Fibroblast of lung (primary cell): ENCODE measurements at regions not wholly inside any gene's neighbourhood (a gene's known extent, or its start where the extent isn't known, plus 50 kb on each side); places are given as distances from the start of the nearest gene placed in this dataset.

Source experiments
- EZH2 ChIP-seq: IDR thresholded peaks from 2 replicates; pipeline ENCODE4 v1.5.1; 2012; ENCODE audit warnings: low read length, control low read depth, mild to moderate bottlenecking; ENCODE audit errors: missing control alignments
- TF ChIP-seq, protein P1 (sequence below), 2 donors: IDR thresholded peaks in 1 of 2; conservative IDR thresholded peaks in 1 of 2; 1 replicate in 1 of 2; 2 replicates in 1 of 2; pipeline ENCODE4 v1.5.1; 2011 to 2012; ENCODE audit warnings: low read length in 2 of 2, control low read depth in 1 of 2, inconsistent platforms in 1 of 2, low read depth in 1 of 2, mild to moderate bottlenecking in 1 of 2

DNA sequence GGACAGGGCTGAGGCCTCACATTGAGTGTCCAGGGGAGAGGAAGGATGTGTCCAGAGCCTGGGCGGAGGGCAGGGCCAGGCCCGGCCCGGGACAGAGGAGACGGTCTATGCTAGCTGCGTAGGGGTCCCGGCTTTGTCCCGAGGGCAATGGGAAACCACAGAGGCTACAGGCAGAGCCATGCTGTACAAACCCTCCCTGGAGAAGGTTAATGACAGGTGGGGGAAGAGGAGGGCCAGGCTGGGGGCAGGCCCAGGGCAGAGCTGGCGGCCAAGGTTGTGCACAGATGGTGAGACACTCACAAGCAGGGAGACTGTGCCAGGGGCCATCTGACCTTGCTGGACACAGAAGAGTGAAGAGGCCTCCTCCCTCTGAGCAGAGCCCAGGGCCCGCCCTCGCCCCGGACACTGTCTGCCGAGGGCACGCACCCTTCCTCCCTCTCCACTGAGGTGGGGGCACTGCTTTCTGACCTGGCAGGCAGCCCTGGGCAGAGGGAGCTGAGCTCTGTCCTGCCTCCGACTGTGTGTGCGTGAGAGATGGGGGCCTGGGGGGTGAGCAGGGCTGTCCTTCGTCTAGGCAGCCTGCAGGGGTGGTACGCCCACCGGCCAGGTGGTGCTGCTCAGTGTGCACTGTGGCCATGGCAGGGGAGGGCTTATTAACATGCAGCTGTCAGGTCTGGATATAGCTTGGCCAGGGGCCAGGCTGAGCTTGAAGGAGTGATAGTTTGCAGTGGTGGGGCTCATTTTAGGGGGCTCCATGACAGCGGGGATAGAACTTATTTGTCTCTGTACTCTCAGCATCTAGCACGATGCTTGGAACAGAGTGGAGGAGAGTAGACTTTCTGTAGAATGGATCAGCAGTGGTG lies 75.7 kb upstream of the LRPAP1 start:
- TF ChIP-seq, protein P1, sequence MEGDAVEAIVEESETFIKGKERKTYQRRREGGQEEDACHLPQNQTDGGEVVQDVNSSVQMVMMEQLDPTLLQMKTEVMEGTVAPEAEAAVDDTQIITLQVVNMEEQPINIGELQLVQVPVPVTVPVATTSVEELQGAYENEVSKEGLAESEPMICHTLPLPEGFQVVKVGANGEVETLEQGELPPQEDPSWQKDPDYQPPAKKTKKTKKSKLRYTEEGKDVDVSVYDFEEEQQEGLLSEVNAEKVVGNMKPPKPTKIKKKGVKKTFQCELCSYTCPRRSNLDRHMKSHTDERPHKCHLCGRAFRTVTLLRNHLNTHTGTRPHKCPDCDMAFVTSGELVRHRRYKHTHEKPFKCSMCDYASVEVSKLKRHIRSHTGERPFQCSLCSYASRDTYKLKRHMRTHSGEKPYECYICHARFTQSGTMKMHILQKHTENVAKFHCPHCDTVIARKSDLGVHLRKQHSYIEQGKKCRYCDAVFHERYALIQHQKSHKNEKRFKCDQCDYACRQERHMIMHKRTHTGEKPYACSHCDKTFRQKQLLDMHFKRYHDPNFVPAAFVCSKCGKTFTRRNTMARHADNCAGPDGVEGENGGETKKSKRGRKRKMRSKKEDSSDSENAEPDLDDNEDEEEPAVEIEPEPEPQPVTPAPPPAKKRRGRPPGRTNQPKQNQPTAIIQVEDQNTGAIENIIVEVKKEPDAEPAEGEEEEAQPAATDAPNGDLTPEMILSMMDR (conservative IDR thresholded peaks at IDR 0.05 in 1 of 2, IDR thresholded peaks at IDR 0.05 in 1 of 2; ENCODE audit: low read depth in 1 of 2, low read length in 2 of 2), result no peak
- no peak for TF ChIP-seq EZH2
